ENCODE measurements at regions not wholly inside any gene's neighbourhood (a gene's known extent, or its start where the extent isn't known, plus 50 kb on each side); places are given as distances from the start of the nearest gene placed in this dataset.

GRCh38 chr10:125392154-125392553 lies 231.8 kb upstream of the CTBP2 start:
- TF ChIP-seq CTCF (IDR thresholded peaks at IDR 0.05; ENCODE audit: control extremely low read depth, extremely low read depth) = no peak
- DNase-seq (no peak), ATAC-seq (ENCODE audit: insufficient read depth, low FRiP score) (no peak)
- Histone ChIP-seq H3K36me3 (ENCODE audit: control insufficient read depth in 4 of 4, insufficient read depth in 4 of 4, low read length in 4 of 4) (no peaks in the 10 kb centered on the region), H3K27me3 (ENCODE audit: control insufficient read depth in 3 of 3, insufficient read depth in 3 of 3, low read length in 2 of 3) (no peaks in the 10 kb centered on the region), H3K4me1 (ENCODE audit: control insufficient read depth in 5 of 5, insufficient read depth in 5 of 5, low read length in 5 of 5) (no peaks in the 10 kb centered on the region), H3K4me3 (no peak overlapping the region), H3K9me3 (ENCODE audit: control insufficient read depth in 4 of 4, insufficient read depth in 3 of 4, low read length in 3 of 4) (peaks cover 0 to 8% (median 4%) of the 10 kb centered on the region in 4 donors), H3K27ac (ENCODE audit: low read depth in 1 of 2, low read length in 1 of 2) (no peak overlapping the region), H3K9ac (ENCODE audit: insufficient read depth in 1 of 2, low read length in 2 of 2) (no peak overlapping the region)
- WGBS, 2 donors = 77 to 91% methylated on average over 3 of the region's 3 CpGs

GRCh38 chr10:125389648-125390047 lies 229.3 kb upstream of the CTBP2 start:
- Histone ChIP-seq H3K27me3 (ENCODE audit: control insufficient read depth in 3 of 3, insufficient read depth in 3 of 3, low read length in 2 of 3) (no peaks in the 10 kb centered on the region), H3K4me3 (no peak overlapping the region), H3K27ac (ENCODE audit: low read depth in 1 of 2, low read length in 1 of 2) (no peak overlapping the region), H3K4me1 (ENCODE audit: control insufficient read depth in 5 of 5, insufficient read depth in 5 of 5, low read length in 5 of 5) (no peaks in the 10 kb centered on the region), H3K36me3 (ENCODE audit: control insufficient read depth in 4 of 4, insufficient read depth in 4 of 4, low read length in 4 of 4) (no peaks in the 10 kb centered on the region), H3K9me3 (ENCODE audit: control insufficient read depth in 4 of 4, insufficient read depth in 3 of 4, low read length in 3 of 4) (peaks cover 2 to 8% (median 4%) of the 10 kb centered on the region in 4 donors), H3K9ac (ENCODE audit: insufficient read depth in 1 of 2, low read length in 2 of 2) (no peak overlapping the region)
- DNase-seq (no peak), ATAC-seq (ENCODE audit: insufficient read depth, low FRiP score) (no peak)
- TF ChIP-seq CTCF (IDR thresholded peaks at IDR 0.05; ENCODE audit: control extremely low read depth, extremely low read depth) = no peak
- WGBS, 2 donors = 76 to 92% methylated on average over 1 of the region's 1 CpG

- ATAC-seq (ENCODE audit: insufficient read depth, low FRiP score) = no peak
- no peaks in the 10 kb centered on the region for H3K4me1 ChIP-seq (ENCODE audit: control insufficient read depth in 5 of 5, insufficient read depth in 5 of 5, low read length in 5 of 5)
- no peaks in the 10 kb centered on the region for H3K36me3 ChIP-seq (ENCODE audit: control insufficient read depth in 4 of 4, insufficient read depth in 4 of 4, low read length in 4 of 4)
- H3K27ac ChIP-seq (ENCODE audit: low read depth in 1 of 2, low read length in 1 of 2) = no peak overlapping the region
- no peak overlapping the region for H3K4me3 ChIP-seq
- H3K9me3 ChIP-seq (ENCODE audit: control insufficient read depth in 4 of 4, insufficient read depth in 3 of 4, low read length in 3 of 4) = peaks cover 0 to 5% (median 3%) of the 10 kb centered on the region in 4 donors
- no peaks in the 10 kb centered on the region for H3K27me3 ChIP-seq (ENCODE audit: control insufficient read depth in 3 of 3, insufficient read depth in 3 of 3, low read length in 2 of 3)
- WGBS, 2 donors = 72 to 73% methylated on average over 4 of the region's 4 CpGs
- H3K9ac ChIP-seq (ENCODE audit: insufficient read depth in 1 of 2, low read length in 2 of 2) = no peak overlapping the region
- TF ChIP-seq CTCF (IDR thresholded peaks at IDR 0.05; ENCODE audit: control extremely low read depth, extremely low read depth) = no peak
- DNase-seq = no peak
Measured at GRCh38 chr10:125379592-125379991, 219.2 kb upstream of the CTBP2 start.

- TF ChIP-seq CTCF (IDR thresholded peaks at IDR 0.05; ENCODE audit: control extremely low read depth, extremely low read depth) = no peak
- no peaks in the 10 kb centered on the region for H3K4me1 ChIP-seq (ENCODE audit: control insufficient read depth in 5 of 5, insufficient read depth in 5 of 5, low read length in 5 of 5)
- no peaks in the 10 kb centered on the region for H3K36me3 ChIP-seq (ENCODE audit: control insufficient read depth in 4 of 4, insufficient read depth in 4 of 4, low read length in 4 of 4)
- H3K9me3 ChIP-seq (ENCODE audit: control insufficient read depth in 4 of 4, insufficient read depth in 3 of 4, low read length in 3 of 4) = peaks cover 0 to 3% (median 1%) of the 10 kb centered on the region in 4 donors
- no peak overlapping the region for H3K27ac ChIP-seq (ENCODE audit: low read depth in 1 of 2, low read length in 1 of 2)
- DNase-seq (no peak), ATAC-seq (ENCODE audit: insufficient read depth, low FRiP score) (no peak)
- no peaks in the 10 kb centered on the region for H3K27me3 ChIP-seq (ENCODE audit: control insufficient read depth in 3 of 3, insufficient read depth in 3 of 3, low read length in 2 of 3)
- H3K4me3 ChIP-seq = no peak overlapping the region
- H3K9ac ChIP-seq (ENCODE audit: insufficient read depth in 1 of 2, low read length in 2 of 2) = no peak overlapping the region
Measured at GRCh38 chr10:125377368-125377767, 217.0 kb upstream of the CTBP2 start.
